DND-41 (cell line): ENCODE measurements at regions not wholly inside any gene's neighbourhood (a gene's known extent, or its start where the extent isn't known, plus 50 kb on each side); places are given as distances from the start of the nearest gene placed in this dataset.

Experiments used
- ATAC-seq: fragments of 200-7000 bp; cut with Tn5 transposase; 3 replicates; pipeline ENCODE4 v1.9.1; 2021; ENCODE audit warnings: low read depth; ENCODE audit not compliant: insufficient read depth
- DNase-seq: peaks from one replicate; pipeline ENCODE4 v3.0.0-alpha.2; 2020
- H2AFZ ChIP-seq: 2 replicates; pipeline ENCODE4 v1.6.0; 2012; ENCODE audit warnings: low read depth, low read length
- H3K27ac ChIP-seq: 2 replicates; pipeline ENCODE4 v1.5.1; 2012; ENCODE audit warnings: low read length, inconsistent platforms
- H3K27me3 ChIP-seq: fragments of 200-600 bp; sonication (generic); 2 replicates; pipeline ENCODE4 v1.6.0; 2012; ENCODE audit warnings: low read length, mild to moderate bottlenecking, inconsistent platforms; ENCODE audit not compliant: insufficient read depth, poor library complexity
- H3K36me3 ChIP-seq: 2 replicates; pipeline ENCODE4 v1.5.1; 2012; ENCODE audit warnings: low read length, inconsistent platforms; ENCODE audit not compliant: insufficient read depth
- H3K4me1 ChIP-seq: 2 replicates; pipeline ENCODE4 v1.5.1; 2012; ENCODE audit warnings: mild to moderate bottlenecking, low read length; ENCODE audit not compliant: insufficient read depth
- H3K4me2 ChIP-seq: 2 replicates; pipeline ENCODE4 v1.6.0; 2012; ENCODE audit warnings: mild to moderate bottlenecking, moderate library complexity, low read length, inconsistent platforms; ENCODE audit not compliant: insufficient read depth
- H3K4me3 ChIP-seq, 2 experiments: fragments of 200-600 bp in 1 of 2; shearing (Covaris generic) in 1 of 2; 2 replicates each; pipeline ENCODE4 v1.5.1; 2012 to 2016; ENCODE audit warnings: inconsistent platforms in 2 of 2, low read length in 2 of 2, mild to moderate bottlenecking in 2 of 2, low read depth in 1 of 2, moderate library complexity in 1 of 2
- H3K79me2 ChIP-seq: 2 replicates; pipeline ENCODE4 v1.6.0; 2012; ENCODE audit warnings: low read length, inconsistent platforms; ENCODE audit not compliant: insufficient read depth
- H3K9ac ChIP-seq: 2 replicates; pipeline ENCODE4 v1.6.0; 2012; ENCODE audit warnings: low read depth, mild to moderate bottlenecking, inconsistent platforms, low read length, moderate library complexity
- H3K9me3 ChIP-seq: 2 replicates; pipeline ENCODE4 v1.5.1; 2012; ENCODE audit warnings: low read length, moderate library complexity, mild to moderate bottlenecking, inconsistent platforms; ENCODE audit not compliant: insufficient read depth, severe bottlenecking
- H4K20me1 ChIP-seq: 2 replicates; pipeline ENCODE4 v1.6.0; 2012; ENCODE audit warnings: low read length; ENCODE audit not compliant: insufficient read depth
- CTCF ChIP-seq: IDR thresholded peaks from 2 replicates; pipeline ENCODE4 v1.5.1; 2012; ENCODE audit warnings: borderline replicate concordance, low read length, moderate library complexity, mild to moderate bottlenecking; ENCODE audit not compliant: poor library complexity, severe bottlenecking; ENCODE audit errors: extremely low read depth
- EZH2 ChIP-seq: IDR thresholded peaks from 3 replicates; pipeline ENCODE4 v1.6.1; 2012; ENCODE audit warnings: borderline replicate concordance, low read depth, mild to moderate bottlenecking, moderate library complexity, low read length, inconsistent platforms; ENCODE audit not compliant: severe bottlenecking

GRCh38 chr12:14058717-14059116 is 77.3 kb upstream of the GRIN2B start:
- H3K9me3 ChIP-seq, result no peaks in the 10 kb centered on the region
- no peaks in the 10 kb centered on the region for H3K79me2 ChIP-seq
- DNase-seq (no peak), ATAC-seq (no peak)
- H3K9ac ChIP-seq, result no peak overlapping the region
- H3K27me3 ChIP-seq, result peaks cover 6% of the 10 kb centered on the region
- H3K4me2 ChIP-seq, result no peak overlapping the region
- no peak overlapping the region for H2AFZ ChIP-seq
- H3K4me3 ChIP-seq, result no peak overlapping the region
- no peaks in the 10 kb centered on the region for H4K20me1 ChIP-seq
- no peak overlapping the region for H3K27ac ChIP-seq
- H3K4me1 ChIP-seq, result no peaks in the 10 kb centered on the region
- no peak for TF ChIP-seq EZH2
- TF ChIP-seq CTCF, result no peak
- H3K36me3 ChIP-seq, result no peaks in the 10 kb centered on the region

- H3K36me3 ChIP-seq, result no peaks in the 10 kb centered on the region
- no peaks in the 10 kb centered on the region for H3K79me2 ChIP-seq
- H4K20me1 ChIP-seq, result no peaks in the 10 kb centered on the region
- TF ChIP-seq CTCF, result no peak
- no peak for TF ChIP-seq EZH2
- H3K27ac ChIP-seq, result no peak overlapping the region
- no peak overlapping the region for H3K9ac ChIP-seq
- peaks cover 6% of the 10 kb centered on the region for H3K27me3 ChIP-seq
- H3K4me3 ChIP-seq, result no peak overlapping the region
- no peak overlapping the region for H3K4me2 ChIP-seq
- no peak for DNase-seq
- ATAC-seq, result no peak
- H3K4me1 ChIP-seq, result no peaks in the 10 kb centered on the region
- no peak overlapping the region for H2AFZ ChIP-seq
- H3K9me3 ChIP-seq, result no peaks in the 10 kb centered on the region
Measured at GRCh38 chr12:14059548-14059947, 78.1 kb upstream of the GRIN2B start.

- Histone ChIP-seq H3K27ac (no peak overlapping the region), H3K79me2 (no peaks in the 10 kb centered on the region), H4K20me1 (no peaks in the 10 kb centered on the region), H3K4me2 (no peak overlapping the region), H3K9me3 (no peaks in the 10 kb centered on the region), H3K36me3 (no peaks in the 10 kb centered on the region), H3K4me3 (no peak overlapping the region), H3K27me3 (peaks cover 3% of the 10 kb centered on the region), H3K4me1 (no peaks in the 10 kb centered on the region), H3K9ac (no peak overlapping the region), H2AFZ (no peak overlapping the region)
- ATAC-seq (no peak), DNase-seq (no peak)
- TF ChIP-seq CTCF (no peak), EZH2 (no peak)
Measured at GRCh38 chr12:14065616-14066015, 84.2 kb upstream of the GRIN2B start.

- Histone ChIP-seq H3K9ac (no peak overlapping the region), H2AFZ (no peak overlapping the region)
Measured at GRCh38 chr12:14066021-14066420, 84.6 kb upstream of the GRIN2B start.

More at GRCh38 chr12:14066021-14066420, 84.6 kb upstream of the GRIN2B start:
- Histone ChIP-seq H3K4me2 (no peak overlapping the region), H4K20me1 (no peaks in the 10 kb centered on the region), H3K27ac (no peak overlapping the region), H3K27me3 (peaks cover 3% of the 10 kb centered on the region), H3K79me2 (no peaks in the 10 kb centered on the region), H3K4me3 (no peak overlapping the region), H3K4me1 (no peaks in the 10 kb centered on the region), H3K36me3 (no peaks in the 10 kb centered on the region), H3K9me3 (no peaks in the 10 kb centered on the region)
- no peak for DNase-seq
- TF ChIP-seq CTCF, result no peak
- TF ChIP-seq EZH2, result no peak
- ATAC-seq, result no peak
